Neutrophil (primary cell): ENCODE measurements at regions not wholly inside any gene's neighbourhood (a gene's known extent, or its start where the extent isn't known, plus 50 kb on each side); places are given as distances from the start of the nearest gene placed in this dataset.

Experiments
- H3K27ac ChIP-seq: fragments of 200-600 bp; sonication (generic); 2 replicates; pipeline ENCODE4 v1.5.1; 2016; ENCODE audit warnings: mild to moderate bottlenecking, moderate library complexity
- H3K27me3 ChIP-seq: fragments of 200-600 bp; sonication (generic); 2 replicates; pipeline ENCODE4 v1.6.0; 2016; ENCODE audit warnings: mild to moderate bottlenecking
- H3K36me3 ChIP-seq: fragments of 200-600 bp; sonication (generic); 2 replicates; pipeline ENCODE4 v1.5.1; 2017
- H3K4me1 ChIP-seq, 2 experiments: fragments of 200-600 bp in 1 of 2; sonication (generic) in 1 of 2; 1 replicate in 1 of 2; 2 replicates in 1 of 2; pipeline versions ENCODE4 v1.5.1 to v1.6.1; 2013 to 2016; ENCODE audit warnings: low read depth in 1 of 2, low read length in 1 of 2, mild to moderate bottlenecking in 1 of 2, moderate library complexity in 1 of 2; ENCODE audit not compliant: control insufficient read depth in 1 of 2, insufficient read depth in 1 of 2
- H3K4me3 ChIP-seq, 2 experiments: fragments of 200-600 bp in 1 of 2; sonication (generic) in 1 of 2; 1 replicate in 1 of 2; 2 replicates in 1 of 2; pipeline ENCODE4 v1.5.1; 2013 to 2016; ENCODE audit warnings: low read depth in 1 of 2, low read length in 1 of 2, mild to moderate bottlenecking in 1 of 2, moderate library complexity in 1 of 2
- H3K9me3 ChIP-seq: fragments of 200-600 bp; sonication (generic); 2 replicates; pipeline ENCODE4 v1.5.1; 2016
- CTCF ChIP-seq: fragments of 200-600 bp; sonication (generic); IDR thresholded peaks from 2 replicates; pipeline ENCODE4 v1.5.1; 2016; ENCODE audit warnings: antibody characterized with exemption

GRCh38 chrX:39018541-39018940 is 217.3 kb downstream of the MID1IP1 start:
- TF ChIP-seq CTCF: no peak
- no peaks in the 10 kb centered on the region for H3K36me3 ChIP-seq

GRCh38 chrX:39019056-39019455 is 217.8 kb downstream of the MID1IP1 start:
- Histone ChIP-seq H3K36me3 (no peaks in the 10 kb centered on the region), H3K9me3 (no peaks in the 10 kb centered on the region), H3K4me1 (peaks cover 10 to 14% of the 10 kb centered on the region in 2 experiments), H3K27me3 (no peaks in the 10 kb centered on the region), H3K4me3 (no peak overlapping the region), H3K27ac (no peak overlapping the region)
- no peak for TF ChIP-seq CTCF

More at GRCh38 chrX:39018541-39018940, 217.3 kb downstream of the MID1IP1 start:
- Histone ChIP-seq H3K27me3 (no peaks in the 10 kb centered on the region), H3K4me3 (no peak overlapping the region), H3K9me3 (no peaks in the 10 kb centered on the region), H3K27ac (no peak overlapping the region), H3K4me1 (peaks cover 10 to 14% of the 10 kb centered on the region in 2 experiments)

GRCh38 chrX:39020051-39020669 is 218.9 kb downstream of the MID1IP1 start:
- no peak for TF ChIP-seq CTCF
- Histone ChIP-seq H3K4me1 (peaks cover 10 to 14% of the 10 kb centered on the region in 2 experiments), H3K27me3 (no peaks in the 10 kb centered on the region), H3K27ac (peak overlapping the region; percentile 69), H3K36me3 (no peaks in the 10 kb centered on the region), H3K4me3 (no peak overlapping the region), H3K9me3 (no peaks in the 10 kb centered on the region)

GRCh38 chrX:39022106-39022505 is 220.8 kb downstream of the MID1IP1 start:
- Histone ChIP-seq H3K27ac (no peak overlapping the region), H3K4me3 (no peak overlapping the region), H3K9me3 (no peaks in the 10 kb centered on the region), H3K36me3 (no peaks in the 10 kb centered on the region), H3K27me3 (no peaks in the 10 kb centered on the region), H3K4me1 (peaks cover 10 to 14% of the 10 kb centered on the region in 2 experiments)
- TF ChIP-seq CTCF: no peak

GRCh38 chrX:39029221-39029620 is 228.0 kb downstream of the MID1IP1 start:
- TF ChIP-seq CTCF: no peak
- Histone ChIP-seq H3K27ac (no peak overlapping the region), H3K9me3 (no peaks in the 10 kb centered on the region), H3K4me1 (no peaks in the 10 kb centered on the region), H3K36me3 (no peaks in the 10 kb centered on the region), H3K4me3 (no peak overlapping the region), H3K27me3 (no peaks in the 10 kb centered on the region)
